ENCODE measurements at regions not wholly inside any gene's neighbourhood (a gene's known extent, or its start where the extent isn't known, plus 50 kb on each side); places are given as distances from the start of the nearest gene placed in this dataset.

DNA sequence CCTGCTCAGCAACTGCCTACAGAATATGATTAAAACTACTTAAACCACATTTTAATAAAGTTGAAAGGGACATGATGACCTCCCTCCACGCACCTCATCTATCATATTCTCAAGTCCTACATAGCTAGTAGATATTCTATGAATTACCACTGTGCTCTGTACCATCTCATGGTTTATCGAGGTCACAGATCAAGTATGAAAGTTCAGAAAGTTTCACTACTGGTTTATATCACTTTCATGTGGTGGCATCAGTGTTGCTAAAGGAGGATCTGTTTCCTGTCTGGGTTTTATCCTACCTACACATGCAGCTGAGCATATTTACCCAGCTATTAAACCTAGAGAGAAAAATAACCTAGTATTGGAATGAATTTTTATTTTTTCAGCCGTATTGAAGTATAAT is 214.9 kb upstream of the MON1B start:
- DNase-seq = peak in 1 of 9 donors; percentile 1
- Histone ChIP-seq H3K27me3 (ENCODE audit: control insufficient read depth in 2 of 2, insufficient read depth in 2 of 2, low read length in 2 of 2) (no peaks in the 10 kb centered on the region), H3K9me3 (ENCODE audit: control insufficient read depth in 2 of 3, low read length in 3 of 3) (no peaks in the 10 kb centered on the region), H3K4me3 (ENCODE audit: low read length) (no peak overlapping the region), H3K27ac (ENCODE audit: low read depth, low read length) (no peak overlapping the region), H3K36me3 (ENCODE audit: control insufficient read depth in 2 of 3, insufficient read depth in 3 of 3, low read length in 3 of 3) (no peaks in the 10 kb centered on the region), H3K4me1 (ENCODE audit: control insufficient read depth in 2 of 2, insufficient read depth in 2 of 2, low read length in 2 of 2) (no peaks in the 10 kb centered on the region)
- intact Hi-C loops (cut with micrococcal nuclease) = no loop called here
- peaks cover 0 to 5% (median 0%) of the 10 kb centered on the region in 11 donors for H3K9me3 Mint-ChIP-seq
- H3K27ac Mint-ChIP-seq = no peak overlapping the region
- ChIA-PET CTCF (interaction anchor here (0.6 kb wide), 1 partner anchor 87 kb away, joined by 3 read pairs; no protein-coding TSS in a partner anchor), POLR2A (no interaction called here)
- no peak for ATAC-seq
- H3K27me3 Mint-ChIP-seq = peaks cover 0 to 12% (median 0%) of the 10 kb centered on the region in 5 donors
- no peaks in the 10 kb centered on the region for H3K36me3 Mint-ChIP-seq
- peaks cover 0 to 11% (median 4%) of the 10 kb centered on the region in 7 donors for H3K4me1 Mint-ChIP-seq
- peak overlapping the region in 1 of 10 donors; percentile 20 for H3K4me3 Mint-ChIP-seq

DNA sequence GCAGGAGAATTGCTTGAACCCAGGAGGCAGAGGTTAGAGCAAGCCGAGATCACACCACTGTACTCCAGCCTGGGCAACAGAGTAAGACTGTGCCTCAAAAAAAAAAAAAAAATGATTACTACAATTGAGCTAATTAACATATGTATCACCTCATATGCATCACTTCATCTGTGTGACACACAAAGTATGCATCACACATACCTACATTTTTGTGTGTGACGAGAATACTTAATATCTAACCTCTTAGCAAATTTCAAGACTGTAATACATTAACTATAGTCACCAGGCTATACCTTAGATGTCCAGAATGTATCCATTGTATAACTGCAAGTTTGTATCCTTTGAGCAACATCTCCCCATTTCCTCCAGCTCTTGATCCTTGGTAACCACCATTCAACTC is 214.2 kb upstream of the MON1B start:
- no peak overlapping the region for H3K4me3 Mint-ChIP-seq
- no peaks in the 10 kb centered on the region for H3K36me3 ChIP-seq (ENCODE audit: control insufficient read depth in 2 of 3, insufficient read depth in 3 of 3, low read length in 3 of 3)
- no peaks in the 10 kb centered on the region for H3K27me3 ChIP-seq (ENCODE audit: control insufficient read depth in 2 of 2, insufficient read depth in 2 of 2, low read length in 2 of 2)
- H3K9me3 ChIP-seq (ENCODE audit: control insufficient read depth in 2 of 3, low read length in 3 of 3) = no peaks in the 10 kb centered on the region
- no peak overlapping the region for H3K4me3 ChIP-seq (ENCODE audit: low read length)
- no peaks in the 10 kb centered on the region for H3K36me3 Mint-ChIP-seq
- no peak overlapping the region for H3K27ac Mint-ChIP-seq
- H3K9me3 Mint-ChIP-seq = peaks cover 0 to 8% (median 0%) of the 10 kb centered on the region in 11 donors
- intact Hi-C loops (cut with micrococcal nuclease) = no loop called here
- no peak overlapping the region for H3K27ac ChIP-seq (ENCODE audit: low read depth, low read length)
- CTCF ChIA-PET = no interaction called here
- no peaks in the 10 kb centered on the region for H3K4me1 ChIP-seq (ENCODE audit: control insufficient read depth in 2 of 2, insufficient read depth in 2 of 2, low read length in 2 of 2)
- DNase-seq (no peak), ATAC-seq (no peak)
- peaks cover 0 to 11% (median 4%) of the 10 kb centered on the region in 7 donors for H3K4me1 Mint-ChIP-seq
- peaks cover 0 to 12% (median 0%) of the 10 kb centered on the region in 5 donors for H3K27me3 Mint-ChIP-seq
- POLR2A ChIA-PET = no interaction called here

DNA sequence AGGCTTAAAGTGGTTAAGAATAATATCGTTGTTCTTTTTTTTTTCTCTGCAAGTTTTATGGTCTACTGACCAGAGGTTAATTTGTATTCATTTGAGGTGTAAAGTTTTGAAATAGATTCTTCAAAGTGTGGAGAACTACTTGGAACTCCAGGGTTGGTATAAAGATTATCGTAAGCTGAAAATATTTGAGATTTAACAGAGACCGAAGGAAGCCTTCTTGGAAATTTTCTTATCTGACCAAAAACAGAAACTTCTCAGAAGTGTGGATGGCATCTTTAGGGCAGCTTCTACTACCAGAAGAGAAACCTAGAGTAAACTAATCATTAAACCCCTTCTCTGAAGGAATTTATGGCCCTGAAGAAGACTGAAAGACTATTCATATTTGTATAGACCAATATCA is 206.8 kb upstream of the MON1B start:
- ChIA-PET POLR2A (no interaction called here), CTCF (no interaction called here)
- no peaks in the 10 kb centered on the region for H3K9me3 ChIP-seq (ENCODE audit: control insufficient read depth in 2 of 3, low read length in 3 of 3)
- H3K4me1 Mint-ChIP-seq = no peaks in the 10 kb centered on the region
- no peak for DNase-seq
- H3K27ac Mint-ChIP-seq = no peak overlapping the region
- no peak overlapping the region for H3K4me3 Mint-ChIP-seq
- no peaks in the 10 kb centered on the region for H3K4me1 ChIP-seq (ENCODE audit: control insufficient read depth in 2 of 2, insufficient read depth in 2 of 2, low read length in 2 of 2)
- no peaks in the 10 kb centered on the region for H3K36me3 ChIP-seq (ENCODE audit: control insufficient read depth in 2 of 3, insufficient read depth in 3 of 3, low read length in 3 of 3)
- H3K4me3 ChIP-seq (ENCODE audit: low read length) = no peak overlapping the region
- no peaks in the 10 kb centered on the region for H3K36me3 Mint-ChIP-seq
- H3K9me3 Mint-ChIP-seq = peaks cover 0 to 17% (median 0%) of the 10 kb centered on the region in 11 donors
- H3K27me3 Mint-ChIP-seq = peaks cover 0 to 18% (median 3%) of the 10 kb centered on the region in 5 donors
- no peaks in the 10 kb centered on the region for H3K27me3 ChIP-seq (ENCODE audit: control insufficient read depth in 2 of 2, insufficient read depth in 2 of 2, low read length in 2 of 2)
- intact Hi-C loops (cut with micrococcal nuclease) = no loop called here
- ATAC-seq = no peak
- H3K27ac ChIP-seq (ENCODE audit: low read depth, low read length) = no peak overlapping the region

DNA sequence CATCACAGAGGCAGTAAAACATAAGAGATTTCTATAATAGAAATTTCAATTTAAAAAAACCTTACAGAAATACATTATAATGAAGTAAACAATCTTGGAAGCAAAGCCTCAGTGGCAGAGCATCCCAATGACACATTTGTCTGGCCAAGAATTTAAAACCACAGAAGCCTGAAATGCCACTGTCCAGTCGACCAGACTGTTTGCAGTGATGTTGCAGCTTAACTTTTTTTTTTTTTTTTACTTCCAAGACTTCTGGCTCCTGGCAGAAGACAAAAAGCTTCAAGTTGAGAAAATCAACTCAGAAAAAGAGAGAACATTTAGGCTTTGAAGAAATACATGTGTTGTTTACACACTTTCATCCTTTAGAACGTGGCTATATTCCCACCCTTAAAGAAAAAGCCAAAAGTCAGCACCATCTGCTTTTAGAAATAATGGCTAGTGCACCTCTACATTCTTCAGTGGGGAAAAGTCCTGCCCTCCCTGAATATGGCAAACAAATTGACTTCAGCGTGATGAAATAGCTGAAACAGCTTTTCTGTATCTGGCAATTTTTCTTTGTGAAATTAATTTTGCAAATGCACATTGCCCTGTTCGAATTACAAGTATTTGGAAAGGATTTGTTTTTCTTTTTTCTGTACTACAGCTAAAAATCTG is 205.5 kb upstream of the MON1B start:
- Mint-ChIP-seq H3K4me3 (no peak overlapping the region), H3K27ac (no peak overlapping the region), H3K9me3 (peaks cover 0 to 17% (median 0%) of the 10 kb centered on the region in 11 donors), H3K27me3 (peaks cover 0 to 18% (median 3%) of the 10 kb centered on the region in 5 donors), H3K4me1 (no peaks in the 10 kb centered on the region), H3K36me3 (no peaks in the 10 kb centered on the region)
- intact Hi-C loops (cut with micrococcal nuclease) = no loop called here
- Histone ChIP-seq H3K27me3 (ENCODE audit: control insufficient read depth in 2 of 2, insufficient read depth in 2 of 2, low read length in 2 of 2) (no peaks in the 10 kb centered on the region), H3K36me3 (ENCODE audit: control insufficient read depth in 2 of 3, insufficient read depth in 3 of 3, low read length in 3 of 3) (no peaks in the 10 kb centered on the region), H3K4me1 (ENCODE audit: control insufficient read depth in 2 of 2, insufficient read depth in 2 of 2, low read length in 2 of 2) (no peaks in the 10 kb centered on the region), H3K9me3 (ENCODE audit: control insufficient read depth in 2 of 3, low read length in 3 of 3) (no peaks in the 10 kb centered on the region), H3K4me3 (ENCODE audit: low read length) (no peak overlapping the region), H3K27ac (ENCODE audit: low read depth, low read length) (no peak overlapping the region)
- DNase-seq (no peak), ATAC-seq (no peak)
- ChIA-PET POLR2A (no interaction called here), CTCF (interaction anchor here (0.7 kb wide), 1 partner anchor 34 kb away, joined by 3 read pairs; no protein-coding TSS in a partner anchor)

DNA sequence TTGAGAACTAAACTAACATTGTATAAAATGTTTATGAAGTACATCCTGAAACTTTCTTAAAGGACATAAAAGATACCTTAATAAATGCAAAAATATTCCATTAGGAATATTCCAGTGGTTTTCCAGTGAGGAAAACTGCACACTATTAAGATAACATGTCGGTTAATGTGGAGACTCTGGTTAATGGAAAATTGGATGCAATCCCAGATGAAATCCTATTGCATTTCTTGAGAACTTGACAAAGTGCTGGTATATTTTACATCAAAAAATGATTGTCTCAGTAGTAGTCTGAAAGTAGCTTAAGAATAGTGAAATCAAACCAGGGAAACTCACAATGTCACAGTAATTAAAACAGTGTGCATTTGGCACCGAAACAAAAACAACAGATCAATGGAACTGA is 202.5 kb upstream of the MON1B start:
- Mint-ChIP-seq H3K4me1 (no peaks in the 10 kb centered on the region), H3K27ac (no peak overlapping the region), H3K4me3 (no peak overlapping the region), H3K36me3 (no peaks in the 10 kb centered on the region), H3K9me3 (peaks cover 0 to 21% (median 0%) of the 10 kb centered on the region in 11 donors), H3K27me3 (peaks cover 0 to 13% (median 0%) of the 10 kb centered on the region in 5 donors)
- no peaks in the 10 kb centered on the region for H3K4me1 ChIP-seq (ENCODE audit: control insufficient read depth in 2 of 2, insufficient read depth in 2 of 2, low read length in 2 of 2)
- intact Hi-C loops (cut with micrococcal nuclease) = no loop called here
- H3K9me3 ChIP-seq (ENCODE audit: control insufficient read depth in 2 of 3, low read length in 3 of 3) = no peaks in the 10 kb centered on the region
- POLR2A ChIA-PET = no interaction called here
- no peaks in the 10 kb centered on the region for H3K36me3 ChIP-seq (ENCODE audit: control insufficient read depth in 2 of 3, insufficient read depth in 3 of 3, low read length in 3 of 3)
- no peak overlapping the region for H3K4me3 ChIP-seq (ENCODE audit: low read length)
- CTCF ChIA-PET = no interaction called here
- no peak overlapping the region for H3K27ac ChIP-seq (ENCODE audit: low read depth, low read length)
- no peaks in the 10 kb centered on the region for H3K27me3 ChIP-seq (ENCODE audit: control insufficient read depth in 2 of 2, insufficient read depth in 2 of 2, low read length in 2 of 2)
- ATAC-seq (no peak), DNase-seq (no peak)

DNA sequence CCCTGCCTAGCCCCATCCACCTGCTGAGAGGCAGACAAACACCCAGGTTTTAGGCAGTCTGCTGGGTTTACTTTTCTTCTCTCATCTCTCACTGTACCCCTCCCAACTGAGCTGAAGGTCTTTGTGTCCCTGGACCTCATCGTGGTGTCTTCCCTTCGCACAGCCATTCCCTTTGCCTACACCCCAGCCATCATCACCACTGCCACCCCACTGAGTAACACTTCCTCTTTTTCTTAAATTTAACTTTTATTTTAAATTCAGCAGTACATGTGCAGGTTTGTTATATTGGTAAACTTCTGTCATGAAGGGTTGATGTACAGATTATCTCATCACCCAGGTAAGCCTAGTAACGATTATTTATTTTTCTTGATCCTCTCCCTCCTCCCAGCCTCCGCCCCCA is 188.3 kb upstream of the MON1B start:
- Mint-ChIP-seq H3K36me3 (no peaks in the 10 kb centered on the region), H3K4me1 (no peaks in the 10 kb centered on the region), H3K4me3 (no peak overlapping the region), H3K9me3 (peaks cover 0 to 5% (median 2%) of the 10 kb centered on the region in 11 donors), H3K27me3 (no peaks in the 10 kb centered on the region), H3K27ac (no peak overlapping the region)
- ChIA-PET POLR2A (no interaction called here), CTCF (no interaction called here)
- no peak overlapping the region for H3K27ac ChIP-seq (ENCODE audit: low read depth, low read length)
- ATAC-seq (no peak), DNase-seq (no peak)
- intact Hi-C loops (cut with micrococcal nuclease) = no loop called here
- H3K9me3 ChIP-seq (ENCODE audit: control insufficient read depth in 2 of 3, low read length in 3 of 3) = no peaks in the 10 kb centered on the region
- no peaks in the 10 kb centered on the region for H3K4me1 ChIP-seq (ENCODE audit: control insufficient read depth in 2 of 2, insufficient read depth in 2 of 2, low read length in 2 of 2)
- no peaks in the 10 kb centered on the region for H3K27me3 ChIP-seq (ENCODE audit: control insufficient read depth in 2 of 2, insufficient read depth in 2 of 2, low read length in 2 of 2)
- no peaks in the 10 kb centered on the region for H3K36me3 ChIP-seq (ENCODE audit: control insufficient read depth in 2 of 3, insufficient read depth in 3 of 3, low read length in 3 of 3)
- no peak overlapping the region for H3K4me3 ChIP-seq (ENCODE audit: low read length)

DNA sequence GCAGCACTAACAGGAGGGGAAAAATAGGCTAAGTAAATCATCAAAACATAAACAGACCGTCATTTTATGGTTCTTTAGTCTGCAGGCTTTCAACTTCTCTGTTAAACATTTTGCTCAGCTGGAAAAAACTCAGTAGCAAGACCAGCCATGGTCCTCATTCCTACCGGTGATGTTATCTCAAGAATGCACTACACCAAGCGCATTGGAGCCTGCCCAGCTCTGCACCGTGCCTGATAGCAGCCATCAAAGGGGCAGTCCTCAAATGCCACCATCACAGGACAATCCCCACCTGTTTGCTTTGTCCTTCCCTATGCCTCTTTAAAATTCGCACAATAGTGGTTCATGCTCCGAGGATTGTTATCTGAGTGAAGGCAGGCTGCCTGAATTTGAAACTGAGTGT is 181.5 kb upstream of the MON1B start:
- no peak for DNase-seq
- CTCF ChIA-PET = no interaction called here

More for the DNA sequence above, 181.5 kb upstream of the MON1B start:
- POLR2A ChIA-PET = no interaction called here
- Mint-ChIP-seq H3K4me3 (no peak overlapping the region), H3K4me1 (peaks cover 0 to 1% (median 0%) of the 10 kb centered on the region in 7 donors), H3K9me3 (peaks cover 0 to 17% (median 9%) of the 10 kb centered on the region in 11 donors), H3K27me3 (peaks cover 0 to 4% (median 0%) of the 10 kb centered on the region in 5 donors), H3K27ac (no peak overlapping the region), H3K36me3 (no peaks in the 10 kb centered on the region)
- no peaks in the 10 kb centered on the region for H3K4me1 ChIP-seq (ENCODE audit: control insufficient read depth in 2 of 2, insufficient read depth in 2 of 2, low read length in 2 of 2)
- no peaks in the 10 kb centered on the region for H3K27me3 ChIP-seq (ENCODE audit: control insufficient read depth in 2 of 2, insufficient read depth in 2 of 2, low read length in 2 of 2)
- intact Hi-C loops (cut with micrococcal nuclease) = no loop called here
- H3K27ac ChIP-seq (ENCODE audit: low read depth, low read length) = no peak overlapping the region
- ATAC-seq = no peak
- H3K4me3 ChIP-seq (ENCODE audit: low read length) = no peak overlapping the region
- no peaks in the 10 kb centered on the region for H3K36me3 ChIP-seq (ENCODE audit: control insufficient read depth in 2 of 3, insufficient read depth in 3 of 3, low read length in 3 of 3)
- no peaks in the 10 kb centered on the region for H3K9me3 ChIP-seq (ENCODE audit: control insufficient read depth in 2 of 3, low read length in 3 of 3)
